ENCODE measurements at regions not wholly inside any gene's neighbourhood (a gene's known extent, or its start where the extent isn't known, plus 50 kb on each side); places are given as distances from the start of the nearest gene placed in this dataset.

GRCh38 chr18:73662421-73662820 is 485.2 kb downstream of the FBXO15 start:
- no peak for DNase-seq (ENCODE audit: low read depth in 4 of 4, low spot score in 3 of 4)

GRCh38 chr18:73660931-73661856 is 486.4 kb downstream of the FBXO15 start:
- DNase-seq (ENCODE audit: low read depth in 4 of 4, low spot score in 3 of 4): peak in 1 of 4 donors; percentile 10

- DNase-seq (ENCODE audit: low read depth in 4 of 4, low spot score in 3 of 4): no peak
Measured at GRCh38 chr18:73656691-73657090, 490.9 kb downstream of the FBXO15 start.

GRCh38 chr18:73653827-73654226 is 493.8 kb downstream of the FBXO15 start:
- DNase-seq (ENCODE audit: low read depth in 4 of 4, low spot score in 3 of 4): no peak

- no peak for DNase-seq (ENCODE audit: low read depth in 4 of 4, low spot score in 3 of 4)
Measured at GRCh38 chr18:73653251-73653650, 494.4 kb downstream of the FBXO15 start.

GRCh38 chr18:73647391-73647790 is 500.2 kb downstream of the FBXO15 start:
- no peak for DNase-seq (ENCODE audit: low read depth in 4 of 4, low spot score in 3 of 4)

- no peak for DNase-seq (ENCODE audit: low read depth in 4 of 4, low spot score in 3 of 4)
Measured at GRCh38 chr18:73646772-73647171, 500.9 kb downstream of the FBXO15 start.

- no peak for DNase-seq (ENCODE audit: low read depth in 4 of 4, low spot score in 3 of 4)
Measured at GRCh38 chr18:73646196-73646595, 501.4 kb downstream of the FBXO15 start.

- no peak for DNase-seq (ENCODE audit: low read depth in 4 of 4, low spot score in 3 of 4)
Measured at GRCh38 chr18:73645160-73645715, 502.4 kb downstream of the FBXO15 start.

- DNase-seq (ENCODE audit: low read depth in 4 of 4, low spot score in 3 of 4): no peak
Measured at GRCh38 chr18:73639788-73640187, 507.8 kb downstream of the FBXO15 start.

- no peak for DNase-seq (ENCODE audit: low read depth in 4 of 4, low spot score in 3 of 4)
Measured at GRCh38 chr18:73638709-73639108, 508.9 kb downstream of the FBXO15 start.

GRCh38 chr18:73636355-73636754 is 511.3 kb downstream of the FBXO15 start:
- no peak for DNase-seq (ENCODE audit: low read depth in 4 of 4, low spot score in 3 of 4)

- DNase-seq (ENCODE audit: low read depth in 4 of 4, low spot score in 3 of 4): no peak
Measured at GRCh38 chr18:73626859-73627258, 520.8 kb downstream of the FBXO15 start.

- no peak for DNase-seq (ENCODE audit: low read depth in 4 of 4, low spot score in 3 of 4)
Measured at GRCh38 chr18:73626221-73626620, 521.4 kb downstream of the FBXO15 start.

GRCh38 chr18:73621091-73621490 is 526.5 kb downstream of the FBXO15 start:
- DNase-seq (ENCODE audit: low read depth in 4 of 4, low spot score in 3 of 4): no peak

GRCh38 chr18:73617981-73618380 is 529.7 kb downstream of the FBXO15 start:
- DNase-seq (ENCODE audit: low read depth in 4 of 4, low spot score in 3 of 4): no peak

- no peak for DNase-seq (ENCODE audit: low read depth in 4 of 4, low spot score in 3 of 4)
Measured at GRCh38 chr18:73615506-73615905, 532.1 kb downstream of the FBXO15 start.

- DNase-seq (ENCODE audit: low read depth in 4 of 4, low spot score in 3 of 4): no peak
Measured at GRCh38 chr18:73614812-73615211, 532.8 kb downstream of the FBXO15 start.

- DNase-seq (ENCODE audit: low read depth in 4 of 4, low spot score in 3 of 4): no peak
Measured at GRCh38 chr18:73613706-73614340, 533.8 kb downstream of the FBXO15 start.

- no peak for DNase-seq (ENCODE audit: low read depth in 4 of 4, low spot score in 3 of 4)
Measured at GRCh38 chr18:73597832-73598615, 549.6 kb downstream of the FBXO15 start.

GRCh38 chr18:73594749-73595148 is 552.9 kb downstream of the FBXO15 start:
- DNase-seq (ENCODE audit: low read depth in 4 of 4, low spot score in 3 of 4): no peak

Data from right renal pelvis (tissue), 4 donors.